ENCODE measurements at regions not wholly inside any gene's neighbourhood (a gene's known extent, or its start where the extent isn't known, plus 50 kb on each side); places are given as distances from the start of the nearest gene placed in this dataset.
"Not testable (repeated sequence)": the region's sequence is repeated elsewhere in the genome, so short reads cannot be mapped to it uniquely, and the experiment has no call there.

- no peak for DNase-seq (ENCODE audit: low read depth)
These were observed 108.0 kb upstream of the ALX4 start for GRCh38 chr11:44417731-44418455.

- no peak for DNase-seq (ENCODE audit: low read depth)
These were observed 108.5 kb upstream of the ALX4 start for GRCh38 chr11:44418456-44418830.

- no peak for DNase-seq (ENCODE audit: low read depth)
These were observed 111.2 kb upstream of the ALX4 start for GRCh38 chr11:44421090-44421675.

- DNase-seq (ENCODE audit: low read depth) = no peak
These were observed 113.3 kb upstream of the ALX4 start for GRCh38 chr11:44423289-44423688.

- no peak for DNase-seq (ENCODE audit: low read depth)
These were observed 114.9 kb upstream of the ALX4 start for GRCh38 chr11:44424841-44425240.

- DNase-seq (ENCODE audit: low read depth) = no peak
These were observed 116.2 kb upstream of the ALX4 start for GRCh38 chr11:44426119-44426518.

DNA sequence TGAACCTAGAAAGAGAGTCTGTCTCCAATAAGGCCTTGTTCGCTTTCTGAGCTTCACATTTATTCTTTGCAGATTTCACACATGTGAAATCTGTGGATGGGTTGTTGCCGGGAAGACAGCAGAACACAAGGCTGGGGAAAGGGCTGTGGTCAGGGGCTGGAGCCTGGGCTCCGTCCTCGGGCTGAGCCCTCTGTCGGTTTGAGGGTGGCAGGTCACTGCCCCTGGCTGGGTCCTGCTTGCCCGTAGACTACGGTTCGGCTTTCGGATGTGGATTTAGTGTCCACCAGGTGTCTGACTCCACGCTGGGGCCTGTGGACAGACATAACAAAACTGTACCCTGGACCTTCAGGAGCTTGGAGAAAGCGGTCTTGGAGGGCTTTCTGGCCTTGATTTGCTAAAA is 117.0 kb upstream of the ALX4 start:
- no peak for DNase-seq (ENCODE audit: low read depth)

- DNase-seq (ENCODE audit: low read depth) = no peak
These were observed 117.5 kb upstream of the ALX4 start for GRCh38 chr11:44427432-44427831.

DNA sequence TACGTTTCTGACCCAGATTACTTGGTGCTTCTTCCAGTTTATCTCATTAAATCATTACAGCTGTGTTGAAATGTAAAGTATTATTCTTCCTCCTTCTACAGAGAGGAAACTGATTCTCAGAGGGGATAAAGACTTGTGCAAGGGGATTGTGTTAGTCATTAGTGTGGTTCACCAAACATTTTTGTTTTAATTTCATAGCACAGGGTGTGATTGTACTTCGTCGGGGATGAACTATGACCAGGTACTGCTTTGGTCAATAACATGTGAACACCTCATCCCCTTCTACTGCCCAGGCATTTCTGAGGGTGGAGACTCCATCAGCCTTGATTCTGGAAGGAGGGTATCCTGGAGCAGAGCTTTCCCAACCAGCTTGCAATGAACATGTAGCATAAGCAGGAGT is 120.2 kb upstream of the ALX4 start:
- DNase-seq (ENCODE audit: low read depth) = no peak

- DNase-seq (ENCODE audit: low read depth) = no peak
These were observed 124.3 kb upstream of the ALX4 start for GRCh38 chr11:44434191-44434590.

DNA sequence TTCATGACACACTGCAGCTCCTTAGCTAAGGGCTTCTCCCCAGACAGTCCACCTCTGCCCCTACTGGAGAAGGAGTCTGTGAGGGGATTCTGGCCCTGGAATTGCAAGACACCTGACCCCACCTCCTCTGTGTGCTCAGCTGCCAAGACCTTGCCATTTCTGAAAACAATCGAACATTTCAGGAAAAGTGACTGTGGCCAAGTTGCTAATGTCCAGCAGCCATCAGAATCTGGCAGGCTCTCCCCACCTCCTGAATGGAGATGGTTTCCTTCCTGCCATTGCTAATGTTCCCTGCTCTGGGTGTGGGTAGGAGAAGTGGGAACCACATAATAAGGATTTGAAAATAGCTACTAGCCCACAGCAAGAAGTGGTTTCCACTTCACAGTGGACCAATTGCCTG is 127.2 kb upstream of the ALX4 start:
- no peak for DNase-seq (ENCODE audit: low read depth)

- not testable (repeated sequence) for DNase-seq (ENCODE audit: low read depth)
These were observed 122.4 kb upstream of the CD82 start for GRCh38 chr11:44442893-44443673.

- no peak for DNase-seq (ENCODE audit: low read depth)
These were observed 121.4 kb upstream of the CD82 start for GRCh38 chr11:44443836-44444769.

DNA sequence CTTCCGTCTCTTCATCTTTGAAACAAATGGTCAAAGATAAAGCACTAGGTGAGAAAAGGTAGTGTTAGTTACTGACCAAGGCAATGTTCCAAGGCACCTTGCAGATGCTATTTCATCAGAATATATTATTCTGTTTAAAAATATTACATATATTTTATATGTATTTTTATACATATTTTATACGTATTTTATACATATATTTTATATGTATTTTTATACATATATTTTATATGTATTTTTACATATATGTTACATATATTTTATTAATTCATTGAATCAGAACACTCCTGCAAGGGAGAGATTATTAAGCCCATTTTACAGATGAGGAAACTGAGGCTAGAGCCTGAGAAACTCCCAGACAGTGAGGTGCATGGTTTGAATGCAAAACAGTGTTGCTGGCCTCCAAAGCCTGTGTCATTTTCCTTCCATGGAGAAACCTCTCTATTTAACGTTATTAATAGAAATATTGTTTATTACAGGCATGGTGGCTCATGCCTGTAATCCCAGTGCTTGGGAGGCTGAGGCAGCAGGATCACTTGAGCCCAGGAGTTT is 120.6 kb upstream of the CD82 start:
- DNase-seq (ENCODE audit: low read depth) = no peak

DNA sequence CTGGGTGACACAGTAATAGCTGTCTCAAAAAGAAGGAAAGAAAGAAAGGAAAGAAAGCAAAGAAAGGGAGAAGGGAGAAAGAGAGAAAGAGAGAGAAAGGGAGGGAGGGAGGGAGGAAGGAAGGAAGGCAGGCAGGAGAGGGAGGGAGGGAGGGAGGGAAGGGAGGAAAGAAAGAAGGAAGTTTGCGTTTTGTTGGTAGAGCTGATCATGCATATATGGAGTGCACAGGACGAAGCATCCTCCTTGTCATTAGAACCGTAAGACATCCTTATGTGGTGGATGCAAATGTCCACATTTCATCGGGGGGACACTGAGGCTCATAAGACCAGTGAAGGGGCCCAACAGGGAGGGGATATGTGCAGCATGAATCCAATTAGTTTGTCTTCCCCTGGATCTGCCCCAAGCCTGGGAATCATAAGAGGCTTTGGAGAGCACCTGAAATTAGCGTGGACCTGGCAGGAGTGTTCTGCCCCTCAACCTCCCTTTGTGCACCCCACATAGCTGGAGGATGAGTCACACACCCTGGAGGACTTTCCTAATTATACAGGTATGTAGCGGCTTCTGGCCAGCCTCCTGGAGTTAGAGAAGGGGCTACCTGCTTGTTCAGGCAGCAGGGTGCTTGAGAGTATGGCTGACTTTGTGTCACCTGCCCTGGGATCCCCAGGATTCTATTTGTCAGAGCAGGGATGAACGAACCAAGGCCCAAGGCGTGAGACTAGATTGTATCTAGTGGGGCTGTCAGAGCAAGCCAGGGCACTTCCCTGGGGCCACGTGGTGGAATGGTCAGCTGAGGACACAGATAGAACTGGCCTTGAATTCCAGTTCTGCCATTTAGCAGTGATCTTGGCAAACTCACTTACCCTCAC is 119.7 kb upstream of the CD82 start:
- no peak for DNase-seq (ENCODE audit: low read depth)

DNA sequence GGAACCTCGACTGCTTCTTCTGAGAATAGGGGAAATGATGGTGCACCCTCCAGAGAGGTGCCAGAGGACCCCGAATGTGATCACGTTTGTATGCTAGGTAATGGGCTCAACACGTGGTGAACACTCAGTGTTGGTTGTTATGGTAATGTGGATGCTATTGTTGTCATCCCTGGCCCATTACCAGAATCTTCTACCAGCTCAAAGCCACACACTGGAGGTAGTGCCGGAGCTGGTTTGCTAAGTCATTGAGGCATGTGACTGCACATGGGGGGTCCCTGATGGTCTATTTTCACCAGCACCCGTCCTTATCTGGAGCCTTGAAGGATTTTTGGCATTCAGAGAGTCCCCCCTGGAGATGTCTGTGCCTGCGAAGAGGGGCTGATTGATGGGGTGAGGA is 119.1 kb upstream of the CD82 start:
- DNase-seq (ENCODE audit: low read depth) = no peak

DNA sequence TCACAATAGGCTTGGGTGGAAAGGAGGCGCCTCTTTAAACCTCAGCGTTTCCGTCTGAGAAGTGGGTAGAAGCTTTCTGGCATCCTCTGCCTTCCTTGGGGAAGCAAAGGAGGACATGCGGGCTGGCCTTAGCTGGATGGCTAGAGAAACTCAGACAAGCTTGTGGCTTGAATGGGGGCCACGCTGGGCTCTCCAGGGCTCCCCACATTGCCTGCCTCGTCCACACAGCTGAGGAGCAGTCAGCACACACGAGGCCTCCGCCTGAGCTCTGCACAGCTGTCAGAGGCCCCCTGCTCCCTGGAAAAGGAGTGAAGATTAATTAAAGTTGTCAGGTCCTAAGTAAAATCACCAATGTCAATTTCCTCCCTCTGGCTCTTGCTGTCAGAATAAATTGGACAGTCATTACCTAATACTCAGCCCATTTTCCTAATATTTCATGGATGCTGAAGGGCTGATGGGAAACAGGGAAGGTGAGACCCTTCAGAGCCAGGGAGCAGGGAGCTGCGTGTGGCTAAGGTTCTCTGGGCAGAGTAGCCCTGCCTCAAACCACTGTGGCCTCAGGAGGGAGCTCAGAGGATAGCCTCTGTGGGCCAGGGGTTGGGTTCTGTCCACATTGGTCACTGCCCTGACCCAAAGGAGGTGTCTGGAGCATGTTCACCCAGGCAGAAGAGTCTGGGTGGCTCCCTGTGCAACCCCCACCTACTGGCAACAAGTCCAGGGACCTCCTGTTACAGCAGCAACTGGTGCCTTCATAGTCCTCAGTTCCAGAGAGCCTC is 118.3 kb upstream of the CD82 start:
- DNase-seq (ENCODE audit: low read depth) = no peak

- DNase-seq (ENCODE audit: low read depth) = no peak
These were observed 115.0 kb upstream of the CD82 start for GRCh38 chr11:44450295-44450932.

GRCh38 chr11:44451706-44452105 is 113.8 kb upstream of the CD82 start:
- no peak for DNase-seq (ENCODE audit: low read depth)

Data from fibroblast of gingiva (primary cell).